ENCODE measurements at regions not wholly inside any gene's neighbourhood (a gene's known extent, or its start where the extent isn't known, plus 50 kb on each side); places are given as distances from the start of the nearest gene placed in this dataset.

- TF ChIP-seq, protein P1, sequence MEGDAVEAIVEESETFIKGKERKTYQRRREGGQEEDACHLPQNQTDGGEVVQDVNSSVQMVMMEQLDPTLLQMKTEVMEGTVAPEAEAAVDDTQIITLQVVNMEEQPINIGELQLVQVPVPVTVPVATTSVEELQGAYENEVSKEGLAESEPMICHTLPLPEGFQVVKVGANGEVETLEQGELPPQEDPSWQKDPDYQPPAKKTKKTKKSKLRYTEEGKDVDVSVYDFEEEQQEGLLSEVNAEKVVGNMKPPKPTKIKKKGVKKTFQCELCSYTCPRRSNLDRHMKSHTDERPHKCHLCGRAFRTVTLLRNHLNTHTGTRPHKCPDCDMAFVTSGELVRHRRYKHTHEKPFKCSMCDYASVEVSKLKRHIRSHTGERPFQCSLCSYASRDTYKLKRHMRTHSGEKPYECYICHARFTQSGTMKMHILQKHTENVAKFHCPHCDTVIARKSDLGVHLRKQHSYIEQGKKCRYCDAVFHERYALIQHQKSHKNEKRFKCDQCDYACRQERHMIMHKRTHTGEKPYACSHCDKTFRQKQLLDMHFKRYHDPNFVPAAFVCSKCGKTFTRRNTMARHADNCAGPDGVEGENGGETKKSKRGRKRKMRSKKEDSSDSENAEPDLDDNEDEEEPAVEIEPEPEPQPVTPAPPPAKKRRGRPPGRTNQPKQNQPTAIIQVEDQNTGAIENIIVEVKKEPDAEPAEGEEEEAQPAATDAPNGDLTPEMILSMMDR (IDR thresholded peaks at IDR 0.05; ENCODE audit: partially characterized antibody, unreplicated experiment): no peak
- DNase-seq: no peak
- no peak overlapping the region for H3K4me3 Mint-ChIP-seq (ENCODE audit: unreplicated experiment)
- no peaks in the 10 kb centered on the region for H3K27me3 Mint-ChIP-seq (ENCODE audit: unreplicated experiment)
- H3K9me3 Mint-ChIP-seq (ENCODE audit: unreplicated experiment): no peaks in the 10 kb centered on the region
- no peaks in the 10 kb centered on the region for H3K36me3 Mint-ChIP-seq (ENCODE audit: unreplicated experiment)
- no peak overlapping the region for H3K27ac Mint-ChIP-seq (ENCODE audit: unreplicated experiment)
- H3K4me1 Mint-ChIP-seq (ENCODE audit: low read depth, unreplicated experiment): peaks cover 7% of the 10 kb centered on the region
These were observed 533.9 kb downstream of the TBL1XR1 start for GRCh38 chr3:176663387-176663786.

DNA sequence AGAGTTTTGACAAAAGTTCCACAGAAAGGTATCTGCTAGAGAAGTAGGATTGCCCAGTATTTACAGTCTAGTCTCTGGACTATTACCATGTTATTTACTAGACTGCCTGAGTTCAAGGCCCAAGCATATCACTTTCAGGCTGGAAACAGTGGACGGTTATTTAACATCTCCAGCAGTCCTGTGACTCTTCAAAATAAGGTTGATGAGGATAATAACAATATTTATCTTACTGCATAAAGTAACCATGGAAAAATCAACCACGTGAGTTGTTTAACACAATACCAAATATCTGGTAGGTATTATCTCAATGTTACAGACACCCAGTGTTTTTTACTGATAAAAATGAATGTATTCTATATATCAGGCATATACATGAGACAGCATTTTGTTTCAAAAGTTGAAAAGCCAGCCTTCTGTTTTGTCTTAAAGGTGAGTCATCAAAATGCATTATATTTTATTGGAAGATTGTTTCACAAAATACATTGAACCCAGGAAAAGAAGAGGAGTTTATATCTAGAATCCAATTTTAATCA lies 535.8 kb downstream of the TBL1XR1 start:
- H3K4me3 Mint-ChIP-seq (ENCODE audit: unreplicated experiment): no peak overlapping the region
- no peaks in the 10 kb centered on the region for H3K27me3 Mint-ChIP-seq (ENCODE audit: unreplicated experiment)
- TF ChIP-seq, protein P1 (IDR thresholded peaks at IDR 0.05; ENCODE audit: partially characterized antibody, unreplicated experiment): no peak
- no peaks in the 10 kb centered on the region for H3K9me3 Mint-ChIP-seq (ENCODE audit: unreplicated experiment)
- no peak for DNase-seq
- peaks cover 7% of the 10 kb centered on the region for H3K4me1 Mint-ChIP-seq (ENCODE audit: low read depth, unreplicated experiment)
- no peak overlapping the region for H3K27ac Mint-ChIP-seq (ENCODE audit: unreplicated experiment)
- no peaks in the 10 kb centered on the region for H3K36me3 Mint-ChIP-seq (ENCODE audit: unreplicated experiment)

GRCh38 chr3:176655404-176656094 lies 541.7 kb downstream of the TBL1XR1 start:
- Mint-ChIP-seq H3K4me3 (ENCODE audit: unreplicated experiment) (no peak overlapping the region), H3K27ac (ENCODE audit: unreplicated experiment) (no peak overlapping the region), H3K9me3 (ENCODE audit: unreplicated experiment) (no peaks in the 10 kb centered on the region), H3K36me3 (ENCODE audit: unreplicated experiment) (peaks cover 4% of the 10 kb centered on the region), H3K27me3 (ENCODE audit: unreplicated experiment) (no peaks in the 10 kb centered on the region), H3K4me1 (ENCODE audit: low read depth, unreplicated experiment) (peaks cover 8% of the 10 kb centered on the region)
- no peak for DNase-seq
- TF ChIP-seq, protein P1 (IDR thresholded peaks at IDR 0.05; ENCODE audit: partially characterized antibody, unreplicated experiment): no peak

- no peaks in the 10 kb centered on the region for H3K9me3 Mint-ChIP-seq (ENCODE audit: unreplicated experiment)
- peaks cover 8% of the 10 kb centered on the region for H3K4me1 Mint-ChIP-seq (ENCODE audit: low read depth, unreplicated experiment)
- no peak overlapping the region for H3K27ac Mint-ChIP-seq (ENCODE audit: unreplicated experiment)
- no peak overlapping the region for H3K4me3 Mint-ChIP-seq (ENCODE audit: unreplicated experiment)
- H3K36me3 Mint-ChIP-seq (ENCODE audit: unreplicated experiment): peaks cover 4% of the 10 kb centered on the region
- TF ChIP-seq, protein P1 (IDR thresholded peaks at IDR 0.05; ENCODE audit: partially characterized antibody, unreplicated experiment): no peak
- H3K27me3 Mint-ChIP-seq (ENCODE audit: unreplicated experiment): no peaks in the 10 kb centered on the region
- no peak for DNase-seq
These were observed 545.7 kb downstream of the TBL1XR1 start for GRCh38 chr3:176651622-176652021.

- no peaks in the 10 kb centered on the region for H3K9me3 Mint-ChIP-seq (ENCODE audit: unreplicated experiment)
- TF ChIP-seq, protein P1 (IDR thresholded peaks at IDR 0.05; ENCODE audit: partially characterized antibody, unreplicated experiment): peak; percentile 65
- peaks cover 6% of the 10 kb centered on the region for H3K4me1 Mint-ChIP-seq (ENCODE audit: low read depth, unreplicated experiment)
- H3K27ac Mint-ChIP-seq (ENCODE audit: unreplicated experiment): no peak overlapping the region
- no peaks in the 10 kb centered on the region for H3K27me3 Mint-ChIP-seq (ENCODE audit: unreplicated experiment)
- no peak overlapping the region for H3K4me3 Mint-ChIP-seq (ENCODE audit: unreplicated experiment)
- peaks cover 4% of the 10 kb centered on the region for H3K36me3 Mint-ChIP-seq (ENCODE audit: unreplicated experiment)
- DNase-seq: no peak
These were observed 546.8 kb downstream of the TBL1XR1 start for GRCh38 chr3:176650478-176650877.

Data from glutamatergic neuron (in vitro differentiated cells).